ENCODE measurements at regions not wholly inside any gene's neighbourhood (a gene's known extent, or its start where the extent isn't known, plus 50 kb on each side); places are given as distances from the start of the nearest gene placed in this dataset.

DNA sequence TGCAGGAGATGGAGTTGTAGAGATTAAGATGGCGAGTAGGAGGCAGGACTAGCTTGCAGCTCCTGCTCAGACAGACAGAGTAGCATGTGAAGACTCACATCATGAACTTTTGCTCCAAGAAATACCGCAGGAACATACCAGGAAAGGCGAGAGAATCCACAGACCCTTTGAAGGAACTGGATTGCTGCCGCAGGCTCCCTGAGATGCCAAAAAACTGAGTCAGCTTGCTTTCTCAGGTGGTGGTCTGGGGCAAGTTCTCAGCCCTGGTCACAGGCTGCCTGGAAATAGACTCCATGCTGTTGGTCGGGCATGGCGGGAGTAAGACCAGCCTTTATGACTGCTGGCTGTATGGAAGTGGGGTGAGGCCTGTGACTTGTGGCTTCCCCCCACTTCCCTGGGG is 163.6 kb upstream of the NAV3 start:
- ChIA-PET CTCF (ENCODE audit: low intra/inter-chr PET ratio) (no interaction called here), POLR2A (no interaction called here)
- ATAC-seq = no peak
- no peak for FAIRE-seq
- intact Hi-C loops (cut with micrococcal nuclease) = no loop called here
- in situ Hi-C loops (cut with MboI) = no loop called here
- no peaks in the 10 kb centered on the region for H3K79me2 ChIP-seq (ENCODE audit: control insufficient read depth, insufficient read depth, low read length)
- DNase-seq (ENCODE audit: extremely low read depth in 1 of 4, low spot score in 3 of 4) = no peak
- no peaks in the 10 kb centered on the region; the same call in 1 of the 2 replicates for H3K9me3 ChIP-seq (replicated peaks; ENCODE audit: control insufficient read depth, insufficient read depth, low read depth, low read length)
- no peaks in the 10 kb centered on the region for H3K36me3 ChIP-seq (ENCODE audit: control insufficient read depth, insufficient read depth, low read length)
- 0% methylated on average over 6 of the region's 6 CpGs for WGBS (ENCODE audit: insufficient coverage, low coverage, missing lambda C conversion rate)
- no TSS peak for BruUV-seq (replicated peaks)
- no peaks in the 10 kb centered on the region for H4K20me1 ChIP-seq (replicated peaks; ENCODE audit: control insufficient read depth, insufficient read depth, low read length)
- H3K4me3 ChIP-seq = no peak overlapping the region
- H3K27me3 ChIP-seq (ENCODE audit: control insufficient read depth in 2 of 2, insufficient read depth in 2 of 2, low read length in 2 of 2) = no peaks in the 10 kb centered on the region
- no peak overlapping the region for H3K4me2 ChIP-seq (ENCODE audit: insufficient read depth, low read length)
- H3K4me1 ChIP-seq (replicated peaks in 1 of 2; ENCODE audit: control insufficient read depth in 2 of 2, insufficient read depth in 2 of 2, low read length in 2 of 2) = no peaks in the 10 kb centered on the region
- no peak overlapping the region for H3K27ac ChIP-seq (ENCODE audit: extremely low read depth, low read depth, low read length)
- no peak overlapping the region for H2AFZ ChIP-seq (ENCODE audit: low read depth, low read length)
- no peaks in the 10 kb centered on the region for H3K9me1 ChIP-seq (ENCODE audit: control insufficient read depth, insufficient read depth, low read length)
- H3K9ac ChIP-seq (ENCODE audit: insufficient read depth in 1 of 2, low read depth in 2 of 2, low read length in 2 of 2) = no peak overlapping the region
- TF ChIP-seq NFXL1 (CRISPR knock-in tag; IDR thresholded peaks at IDR 0.05) (no peak), MAFG (tag; conservative IDR thresholded peaks at IDR 0.05) (no peak), ZNF212 (CRISPR knock-in tag; IDR thresholded peaks at IDR 0.05) (no peak), NEUROD1 (IDR thresholded peaks at IDR 0.05; ENCODE audit: borderline replicate concordance, low read depth, low read length, partially characterized antibody) (no peak), NCOA6 (IDR thresholded peaks at IDR 0.05) (no peak), RBM25 (IDR thresholded peaks at IDR 0.05; ENCODE audit: low read depth, low read length, severe bottlenecking) (no peak), ZNF696 (CRISPR knock-in tag; conservative IDR thresholded peaks at IDR 0.05) (no peak), ZNF124 (CRISPR knock-in tag; IDR thresholded peaks at IDR 0.05) (no peak), ZNF174 (CRISPR knock-in tag; IDR thresholded peaks at IDR 0.05) (no peak), ZNF785 (CRISPR knock-in tag; IDR thresholded peaks at IDR 0.05) (no peak), HOXB6 (CRISPR knock-in tag; IDR thresholded peaks at IDR 0.05; ENCODE audit: borderline replicate concordance) (no peak), MEF2D (tag; conservative IDR thresholded peaks at IDR 0.05; ENCODE audit: low read depth) (no peak), YBX1 (IDR thresholded peaks at IDR 0.05) (no peak)
- TF ChIP-seq, protein P1, sequence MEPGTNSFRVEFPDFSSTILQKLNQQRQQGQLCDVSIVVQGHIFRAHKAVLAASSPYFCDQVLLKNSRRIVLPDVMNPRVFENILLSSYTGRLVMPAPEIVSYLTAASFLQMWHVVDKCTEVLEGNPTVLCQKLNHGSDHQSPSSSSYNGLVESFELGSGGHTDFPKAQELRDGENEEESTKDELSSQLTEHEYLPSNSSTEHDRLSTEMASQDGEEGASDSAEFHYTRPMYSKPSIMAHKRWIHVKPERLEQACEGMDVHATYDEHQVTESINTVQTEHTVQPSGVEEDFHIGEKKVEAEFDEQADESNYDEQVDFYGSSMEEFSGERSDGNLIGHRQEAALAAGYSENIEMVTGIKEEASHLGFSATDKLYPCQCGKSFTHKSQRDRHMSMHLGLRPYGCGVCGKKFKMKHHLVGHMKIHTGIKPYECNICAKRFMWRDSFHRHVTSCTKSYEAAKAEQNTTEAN (CRISPR knock-in tag; IDR thresholded peaks at IDR 0.05) = no peak
- TF ChIP-seq, protein P2, sequence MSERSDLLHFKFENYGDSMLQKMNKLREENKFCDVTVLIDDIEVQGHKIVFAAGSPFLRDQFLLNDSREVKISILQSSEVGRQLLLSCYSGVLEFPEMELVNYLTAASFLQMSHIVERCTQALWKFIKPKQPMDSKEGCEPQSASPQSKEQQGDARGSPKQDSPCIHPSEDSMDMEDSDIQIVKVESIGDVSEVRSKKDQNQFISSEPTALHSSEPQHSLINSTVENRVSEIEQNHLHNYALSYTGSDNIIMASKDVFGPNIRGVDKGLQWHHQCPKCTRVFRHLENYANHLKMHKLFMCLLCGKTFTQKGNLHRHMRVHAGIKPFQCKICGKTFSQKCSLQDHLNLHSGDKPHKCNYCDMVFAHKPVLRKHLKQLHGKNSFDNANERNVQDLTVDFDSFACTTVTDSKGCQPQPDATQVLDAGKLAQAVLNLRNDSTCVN (CRISPR knock-in tag; IDR thresholded peaks at IDR 0.05) = no peak
- TF ChIP-seq, protein P3, sequence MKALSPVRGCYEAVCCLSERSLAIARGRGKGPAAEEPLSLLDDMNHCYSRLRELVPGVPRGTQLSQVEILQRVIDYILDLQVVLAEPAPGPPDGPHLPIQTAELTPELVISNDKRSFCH (CRISPR knock-in tag; IDR thresholded peaks at IDR 0.05) = no peak
- TF ChIP-seq, protein P3 (tag; IDR thresholded peaks at IDR 0.05) = no peak
- TF ChIP-seq, protein P4, sequence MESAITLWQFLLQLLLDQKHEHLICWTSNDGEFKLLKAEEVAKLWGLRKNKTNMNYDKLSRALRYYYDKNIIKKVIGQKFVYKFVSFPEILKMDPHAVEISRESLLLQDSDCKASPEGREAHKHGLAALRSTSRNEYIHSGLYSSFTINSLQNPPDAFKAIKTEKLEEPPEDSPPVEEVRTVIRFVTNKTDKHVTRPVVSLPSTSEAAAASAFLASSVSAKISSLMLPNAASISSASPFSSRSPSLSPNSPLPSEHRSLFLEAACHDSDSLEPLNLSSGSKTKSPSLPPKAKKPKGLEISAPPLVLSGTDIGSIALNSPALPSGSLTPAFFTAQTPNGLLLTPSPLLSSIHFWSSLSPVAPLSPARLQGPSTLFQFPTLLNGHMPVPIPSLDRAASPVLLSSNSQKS (CRISPR knock-in tag; IDR thresholded peaks at IDR 0.05) = no peak
- TF ChIP-seq, protein P5, sequence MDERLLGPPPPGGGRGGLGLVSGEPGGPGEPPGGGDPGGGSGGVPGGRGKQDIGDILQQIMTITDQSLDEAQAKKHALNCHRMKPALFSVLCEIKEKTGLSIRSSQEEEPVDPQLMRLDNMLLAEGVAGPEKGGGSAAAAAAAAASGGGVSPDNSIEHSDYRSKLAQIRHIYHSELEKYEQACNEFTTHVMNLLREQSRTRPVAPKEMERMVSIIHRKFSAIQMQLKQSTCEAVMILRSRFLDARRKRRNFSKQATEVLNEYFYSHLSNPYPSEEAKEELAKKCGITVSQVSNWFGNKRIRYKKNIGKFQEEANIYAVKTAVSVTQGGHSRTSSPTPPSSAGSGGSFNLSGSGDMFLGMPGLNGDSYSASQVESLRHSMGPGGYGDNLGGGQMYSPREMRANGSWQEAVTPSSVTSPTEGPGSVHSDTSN (CRISPR knock-in tag; IDR thresholded peaks at IDR 0.05; ENCODE audit: low read depth) = no peak
- TF ChIP-seq, protein P5 (tag; conservative IDR thresholded peaks at IDR 0.05; ENCODE audit: low read depth) = no peak
